ENCODE measurements at regions not wholly inside any gene's neighbourhood (a gene's known extent, or its start where the extent isn't known, plus 50 kb on each side); places are given as distances from the start of the nearest gene placed in this dataset.
A peak's percentile ranks its signal among the peaks of the same experiment; 100 is the strongest.

DNA sequence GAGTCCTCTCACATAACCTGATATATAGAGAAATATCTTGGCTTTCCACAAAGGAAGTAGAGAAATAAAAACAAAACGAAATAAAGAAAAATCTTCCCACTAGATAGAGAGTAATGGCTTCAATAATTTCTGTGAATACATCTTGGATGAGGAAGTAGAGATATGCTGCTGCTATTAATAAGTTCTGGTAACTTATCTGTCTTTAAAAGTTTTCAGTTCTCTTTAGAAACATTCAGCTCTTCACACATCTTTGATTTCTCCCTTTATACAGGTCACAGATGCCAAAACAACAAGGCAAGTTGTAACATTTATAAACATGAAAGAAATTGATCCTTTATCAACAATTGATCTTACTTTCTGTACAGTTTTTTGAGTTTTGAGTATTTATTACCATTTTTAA is 615.8 kb downstream of the TRAM1L1 start:
- Histone ChIP-seq H3K9me2 (ENCODE audit: insufficient read depth) (no peaks in the 10 kb centered on the region), H3K36me3 (ENCODE audit: insufficient read depth) (no peaks in the 10 kb centered on the region), H3K4me1 (ENCODE audit: insufficient read depth) (no peaks in the 10 kb centered on the region), H3K4me2 (no peak overlapping the region), H3K4me3 (no peak overlapping the region), H3K27me3 (ENCODE audit: insufficient read depth) (no peaks in the 10 kb centered on the region), H4K20me1 (replicated peaks; ENCODE audit: insufficient read depth) (no peaks in the 10 kb centered on the region), H2AFZ (peak overlapping the region; percentile 81; the same call in 1 of the 2 replicates), H3K27ac (ENCODE audit: low read depth) (no peak overlapping the region), H3K79me2 (replicated peaks; ENCODE audit: insufficient read depth) (no peaks in the 10 kb centered on the region), H3F3A (replicated peaks; ENCODE audit: low read depth) (no peaks in the 10 kb centered on the region)
- ATAC-seq (no peak), DNase-seq (ENCODE audit: low spot score) (no peak)
- no peaks in the 10 kb centered on the region for H3K27me3 Mint-ChIP-seq (ENCODE audit: insufficient read depth, low read depth, poor library complexity)
- no peaks in the 10 kb centered on the region for H3K36me3 Mint-ChIP-seq (ENCODE audit: low read depth)
- H3K4me3 Mint-ChIP-seq, result no peak overlapping the region
- H3K4me1 Mint-ChIP-seq, result peaks cover 10% of the 10 kb centered on the region; the same call in 1 of the 3 replicates
- no peak for TF ChIP-seq ZNF114 (CRISPR knock-in tag; IDR thresholded peaks at IDR 0.05)
- TF ChIP-seq ZNF331 (CRISPR knock-in tag; IDR thresholded peaks at IDR 0.05; ENCODE audit: low read depth), result no peak
- no peak for TF ChIP-seq POLR2AphosphoS5 (IDR thresholded peaks at IDR 0.05; ENCODE audit: low read depth)
- TF ChIP-seq EZH2phosphoT487 (IDR thresholded peaks at IDR 0.05; ENCODE audit: unreplicated experiment), result no peak
- TF ChIP-seq, protein P1, sequence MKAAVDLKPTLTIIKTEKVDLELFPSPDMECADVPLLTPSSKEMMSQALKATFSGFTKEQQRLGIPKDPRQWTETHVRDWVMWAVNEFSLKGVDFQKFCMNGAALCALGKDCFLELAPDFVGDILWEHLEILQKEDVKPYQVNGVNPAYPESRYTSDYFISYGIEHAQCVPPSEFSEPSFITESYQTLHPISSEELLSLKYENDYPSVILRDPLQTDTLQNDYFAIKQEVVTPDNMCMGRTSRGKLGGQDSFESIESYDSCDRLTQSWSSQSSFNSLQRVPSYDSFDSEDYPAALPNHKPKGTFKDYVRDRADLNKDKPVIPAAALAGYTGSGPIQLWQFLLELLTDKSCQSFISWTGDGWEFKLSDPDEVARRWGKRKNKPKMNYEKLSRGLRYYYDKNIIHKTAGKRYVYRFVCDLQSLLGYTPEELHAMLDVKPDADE (IDR thresholded peaks at IDR 0.05), result no peak
- no peak for TF ChIP-seq NANOG (IDR thresholded peaks at IDR 0.05; ENCODE audit: borderline replicate concordance)
- TF ChIP-seq, protein P2, sequence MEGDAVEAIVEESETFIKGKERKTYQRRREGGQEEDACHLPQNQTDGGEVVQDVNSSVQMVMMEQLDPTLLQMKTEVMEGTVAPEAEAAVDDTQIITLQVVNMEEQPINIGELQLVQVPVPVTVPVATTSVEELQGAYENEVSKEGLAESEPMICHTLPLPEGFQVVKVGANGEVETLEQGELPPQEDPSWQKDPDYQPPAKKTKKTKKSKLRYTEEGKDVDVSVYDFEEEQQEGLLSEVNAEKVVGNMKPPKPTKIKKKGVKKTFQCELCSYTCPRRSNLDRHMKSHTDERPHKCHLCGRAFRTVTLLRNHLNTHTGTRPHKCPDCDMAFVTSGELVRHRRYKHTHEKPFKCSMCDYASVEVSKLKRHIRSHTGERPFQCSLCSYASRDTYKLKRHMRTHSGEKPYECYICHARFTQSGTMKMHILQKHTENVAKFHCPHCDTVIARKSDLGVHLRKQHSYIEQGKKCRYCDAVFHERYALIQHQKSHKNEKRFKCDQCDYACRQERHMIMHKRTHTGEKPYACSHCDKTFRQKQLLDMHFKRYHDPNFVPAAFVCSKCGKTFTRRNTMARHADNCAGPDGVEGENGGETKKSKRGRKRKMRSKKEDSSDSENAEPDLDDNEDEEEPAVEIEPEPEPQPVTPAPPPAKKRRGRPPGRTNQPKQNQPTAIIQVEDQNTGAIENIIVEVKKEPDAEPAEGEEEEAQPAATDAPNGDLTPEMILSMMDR (conservative IDR thresholded peaks at IDR 0.05; ENCODE audit: low read depth in 2 of 2), result no peak
- no peak for TF ChIP-seq CREB1 (CRISPR knock-in tag; IDR thresholded peaks at IDR 0.05; ENCODE audit: low read depth)
- no peak overlapping the region for H3K27ac Mint-ChIP-seq
- no peaks in the 10 kb centered on the region for H3K9me3 Mint-ChIP-seq

DNA sequence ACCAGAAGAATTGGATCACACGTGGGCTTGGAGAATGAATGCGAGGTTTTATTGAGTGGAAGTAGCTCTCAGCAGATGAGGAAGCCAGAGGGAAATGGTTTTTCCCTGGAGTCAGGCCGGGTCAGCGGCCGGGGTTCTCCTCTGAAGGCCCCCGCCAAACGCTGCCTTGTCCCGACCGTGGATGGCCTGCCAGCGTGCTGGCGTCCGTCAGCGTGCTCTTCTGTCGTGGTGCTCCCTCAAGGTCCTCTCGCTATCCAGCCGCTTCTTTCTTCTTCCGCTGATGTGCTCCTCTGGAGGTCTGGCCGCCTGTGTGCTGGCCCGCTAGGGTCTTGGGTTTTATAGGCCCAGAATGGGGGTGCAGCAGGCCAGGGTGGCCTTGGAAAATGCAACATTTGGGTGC is 632.2 kb downstream of the TRAM1L1 start:
- DNase-seq (ENCODE audit: low spot score), result no peak
- no peaks in the 10 kb centered on the region for H3K9me3 Mint-ChIP-seq
- Histone ChIP-seq H3K4me1 (ENCODE audit: insufficient read depth) (no peaks in the 10 kb centered on the region), H4K20me1 (replicated peaks; ENCODE audit: insufficient read depth) (no peaks in the 10 kb centered on the region), H3K4me3 (no peak overlapping the region), H3K79me2 (replicated peaks; ENCODE audit: insufficient read depth) (no peaks in the 10 kb centered on the region), H3K9me2 (ENCODE audit: insufficient read depth) (no peaks in the 10 kb centered on the region), H3K36me3 (ENCODE audit: insufficient read depth) (no peaks in the 10 kb centered on the region), H3K27me3 (ENCODE audit: insufficient read depth) (no peaks in the 10 kb centered on the region), H3K4me2 (no peak overlapping the region), H3F3A (replicated peaks; ENCODE audit: low read depth) (no peaks in the 10 kb centered on the region), H3K27ac (ENCODE audit: low read depth) (no peak overlapping the region), H2AFZ (peak overlapping the region; percentile 57)
- H3K4me3 Mint-ChIP-seq, result no peak overlapping the region
- H3K27me3 Mint-ChIP-seq (ENCODE audit: insufficient read depth, low read depth, poor library complexity), result no peaks in the 10 kb centered on the region
- no peak for ATAC-seq
- H3K36me3 Mint-ChIP-seq (ENCODE audit: low read depth), result no peaks in the 10 kb centered on the region
- TF ChIP-seq, protein P2 (conservative IDR thresholded peaks at IDR 0.05; ENCODE audit: low read depth in 2 of 2), result no peak
- TF ChIP-seq ZNF114 (CRISPR knock-in tag; IDR thresholded peaks at IDR 0.05) (no peak), ZNF331 (CRISPR knock-in tag; IDR thresholded peaks at IDR 0.05; ENCODE audit: low read depth) (no peak), STAT1 (IDR thresholded peaks at IDR 0.05; ENCODE audit: unreplicated experiment) (no peak), CREB1 (CRISPR knock-in tag; IDR thresholded peaks at IDR 0.05; ENCODE audit: low read depth) (no peak), NANOG (IDR thresholded peaks at IDR 0.05; ENCODE audit: borderline replicate concordance) (no peak)
- H3K4me1 Mint-ChIP-seq, result peaks cover 5% of the 10 kb centered on the region; the same call in 2 of the 3 replicates
- no peak overlapping the region for H3K27ac Mint-ChIP-seq

All from GM23338 (cell line).